ENCODE measurements at regions not wholly inside any gene's neighbourhood (a gene's known extent, or its start where the extent isn't known, plus 50 kb on each side); places are given as distances from the start of the nearest gene placed in this dataset.

DNA sequence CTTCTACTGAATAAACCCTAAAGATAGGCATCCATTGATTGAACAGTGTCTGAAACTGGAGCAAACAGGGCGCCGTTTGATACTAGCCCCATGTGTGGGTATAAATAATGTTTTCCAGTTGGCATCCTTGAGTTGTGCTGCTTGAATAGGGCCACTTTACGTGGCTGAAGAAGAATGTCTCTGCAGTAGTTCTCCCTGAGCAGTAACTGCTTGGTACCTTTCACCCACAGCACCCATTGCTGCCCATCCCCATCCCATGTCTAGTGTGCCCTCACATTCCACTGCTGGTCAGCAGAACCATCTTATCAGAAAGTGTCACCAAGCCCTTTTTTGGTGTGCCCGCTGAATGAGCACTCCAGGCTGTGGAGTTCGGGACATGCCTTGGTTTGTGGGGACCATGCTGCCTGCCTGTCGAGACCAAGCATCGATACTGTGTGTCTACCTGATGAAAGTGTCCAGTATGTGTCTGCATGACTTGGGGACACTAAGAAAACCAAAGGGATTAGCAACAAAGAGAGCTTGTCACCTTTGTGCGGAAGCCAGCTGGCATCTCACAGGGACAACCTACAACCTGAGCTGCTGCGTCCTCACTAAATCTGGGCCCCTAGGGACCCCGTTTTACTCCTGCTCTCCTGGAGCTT, 162.0 kb downstream of the TM9SF2 start:
- no peaks in the 10 kb centered on the region for H3F3A ChIP-seq (ENCODE audit: low read depth)
- no peak overlapping the region for H3K9ac ChIP-seq (ENCODE audit: low read depth, low read length, poor library complexity, severe bottlenecking)
- H3K27me3 ChIP-seq (ENCODE audit: insufficient read depth, low read length, poor library complexity, severe bottlenecking), result no peaks in the 10 kb centered on the region
- H3K4me2 ChIP-seq (ENCODE audit: low read depth, low read length, poor library complexity, severe bottlenecking), result no peak overlapping the region
- no peak overlapping the region for H3K4me3 ChIP-seq (ENCODE audit: low read length, poor library complexity, severe bottlenecking)
- peaks cover 13% of the 10 kb centered on the region for H3K4me1 ChIP-seq (ENCODE audit: insufficient read depth, low read length, poor library complexity, severe bottlenecking)
- H3K9me2 ChIP-seq (replicated peaks; ENCODE audit: low read depth, low read length), result no peaks in the 10 kb centered on the region
- H3K79me2 ChIP-seq (ENCODE audit: insufficient read depth, low read length), result no peaks in the 10 kb centered on the region
- H3K36me3 ChIP-seq (ENCODE audit: insufficient read depth, low read length), result no peaks in the 10 kb centered on the region
- TF ChIP-seq, protein P1, sequence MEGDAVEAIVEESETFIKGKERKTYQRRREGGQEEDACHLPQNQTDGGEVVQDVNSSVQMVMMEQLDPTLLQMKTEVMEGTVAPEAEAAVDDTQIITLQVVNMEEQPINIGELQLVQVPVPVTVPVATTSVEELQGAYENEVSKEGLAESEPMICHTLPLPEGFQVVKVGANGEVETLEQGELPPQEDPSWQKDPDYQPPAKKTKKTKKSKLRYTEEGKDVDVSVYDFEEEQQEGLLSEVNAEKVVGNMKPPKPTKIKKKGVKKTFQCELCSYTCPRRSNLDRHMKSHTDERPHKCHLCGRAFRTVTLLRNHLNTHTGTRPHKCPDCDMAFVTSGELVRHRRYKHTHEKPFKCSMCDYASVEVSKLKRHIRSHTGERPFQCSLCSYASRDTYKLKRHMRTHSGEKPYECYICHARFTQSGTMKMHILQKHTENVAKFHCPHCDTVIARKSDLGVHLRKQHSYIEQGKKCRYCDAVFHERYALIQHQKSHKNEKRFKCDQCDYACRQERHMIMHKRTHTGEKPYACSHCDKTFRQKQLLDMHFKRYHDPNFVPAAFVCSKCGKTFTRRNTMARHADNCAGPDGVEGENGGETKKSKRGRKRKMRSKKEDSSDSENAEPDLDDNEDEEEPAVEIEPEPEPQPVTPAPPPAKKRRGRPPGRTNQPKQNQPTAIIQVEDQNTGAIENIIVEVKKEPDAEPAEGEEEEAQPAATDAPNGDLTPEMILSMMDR (conservative IDR thresholded peaks at IDR 0.05; ENCODE audit: low read length), result no peak
- no peak for TF ChIP-seq EZH2phosphoT487 (IDR thresholded peaks at IDR 0.05; ENCODE audit: borderline replicate concordance)
- H3K9me3 ChIP-seq (ENCODE audit: insufficient read depth, low read depth, low read length), result no peaks in the 10 kb centered on the region
- H4K20me1 ChIP-seq (ENCODE audit: insufficient read depth, low read length, poor library complexity, severe bottlenecking), result no peaks in the 10 kb centered on the region
- no peak overlapping the region for H2AFZ ChIP-seq (ENCODE audit: low read length)

DNA sequence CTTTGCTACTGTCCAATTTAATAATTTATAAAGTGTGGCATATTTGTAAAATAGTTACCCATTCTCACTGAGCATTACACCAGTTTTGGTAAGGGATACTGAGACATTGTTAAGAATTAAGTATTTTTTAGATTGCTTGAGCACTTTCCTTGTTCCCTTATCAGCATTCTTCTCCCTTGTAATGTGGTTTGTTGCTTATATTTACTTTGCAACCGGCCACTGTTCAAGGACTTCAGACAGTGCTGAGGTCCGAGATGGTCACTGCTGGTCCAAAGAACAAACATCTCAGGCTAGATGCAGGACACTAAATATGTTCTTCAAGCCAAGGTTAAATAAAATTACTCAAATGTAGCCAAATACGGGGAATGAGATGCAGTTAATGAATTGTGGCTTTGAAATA, 161.4 kb downstream of the TM9SF2 start:
- H3K4me1 ChIP-seq (ENCODE audit: insufficient read depth, low read length, poor library complexity, severe bottlenecking), result peaks cover 20% of the 10 kb centered on the region
- H3K27me3 ChIP-seq (ENCODE audit: insufficient read depth, low read length, poor library complexity, severe bottlenecking), result no peaks in the 10 kb centered on the region
- no peak overlapping the region for H3K4me2 ChIP-seq (ENCODE audit: low read depth, low read length, poor library complexity, severe bottlenecking)
- H3K9me2 ChIP-seq (replicated peaks; ENCODE audit: low read depth, low read length), result no peaks in the 10 kb centered on the region
- no peaks in the 10 kb centered on the region for H3K36me3 ChIP-seq (ENCODE audit: insufficient read depth, low read length)
- TF ChIP-seq, protein P1 (conservative IDR thresholded peaks at IDR 0.05; ENCODE audit: low read length), result no peak
- no peak for TF ChIP-seq EZH2phosphoT487 (IDR thresholded peaks at IDR 0.05; ENCODE audit: borderline replicate concordance)
- no peaks in the 10 kb centered on the region for H3K79me2 ChIP-seq (ENCODE audit: insufficient read depth, low read length)
- H2AFZ ChIP-seq (ENCODE audit: low read length), result no peak overlapping the region
- H4K20me1 ChIP-seq (ENCODE audit: insufficient read depth, low read length, poor library complexity, severe bottlenecking), result no peaks in the 10 kb centered on the region
- H3K4me3 ChIP-seq (ENCODE audit: low read length, poor library complexity, severe bottlenecking), result no peak overlapping the region
- H3K9me3 ChIP-seq (ENCODE audit: insufficient read depth, low read depth, low read length), result no peaks in the 10 kb centered on the region
- no peaks in the 10 kb centered on the region for H3F3A ChIP-seq (ENCODE audit: low read depth)
- H3K9ac ChIP-seq (ENCODE audit: low read depth, low read length, poor library complexity, severe bottlenecking), result no peak overlapping the region

DNA sequence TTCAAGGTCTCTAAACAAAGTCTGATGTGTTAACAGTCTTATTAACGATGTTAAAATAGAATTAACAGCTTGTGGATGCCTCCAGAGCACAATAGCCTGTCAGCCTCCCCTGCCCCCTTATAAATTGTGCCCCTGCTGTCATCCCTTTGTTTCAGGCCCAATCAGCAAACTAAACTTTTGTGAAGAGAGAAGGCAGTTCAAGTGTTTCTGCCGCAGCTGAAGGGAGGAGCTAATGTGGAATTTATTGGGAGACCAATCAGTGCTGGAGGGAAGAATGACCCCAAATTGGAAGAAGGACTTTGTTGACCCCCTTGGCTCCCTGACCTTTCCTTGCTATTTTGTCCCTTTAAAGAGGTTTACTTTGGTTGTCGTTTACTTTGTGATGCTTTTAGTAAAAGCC, 160.5 kb downstream of the TM9SF2 start:
- peaks cover 28% of the 10 kb centered on the region for H3K4me1 ChIP-seq (ENCODE audit: insufficient read depth, low read length, poor library complexity, severe bottlenecking)
- no peaks in the 10 kb centered on the region for H3K36me3 ChIP-seq (ENCODE audit: insufficient read depth, low read length)
- no peaks in the 10 kb centered on the region for H3K9me2 ChIP-seq (replicated peaks; ENCODE audit: low read depth, low read length)
- H3K4me3 ChIP-seq (ENCODE audit: low read length, poor library complexity, severe bottlenecking), result no peak overlapping the region
- TF ChIP-seq, protein P1 (conservative IDR thresholded peaks at IDR 0.05; ENCODE audit: low read length), result no peak
- no peak for TF ChIP-seq EZH2phosphoT487 (IDR thresholded peaks at IDR 0.05; ENCODE audit: borderline replicate concordance)
- no peak overlapping the region for H3K9ac ChIP-seq (ENCODE audit: low read depth, low read length, poor library complexity, severe bottlenecking)
- no peaks in the 10 kb centered on the region for H3K9me3 ChIP-seq (ENCODE audit: insufficient read depth, low read depth, low read length)
- no peak overlapping the region for H2AFZ ChIP-seq (ENCODE audit: low read length)
- H3K79me2 ChIP-seq (ENCODE audit: insufficient read depth, low read length), result no peaks in the 10 kb centered on the region
- no peaks in the 10 kb centered on the region for H4K20me1 ChIP-seq (ENCODE audit: insufficient read depth, low read length, poor library complexity, severe bottlenecking)
- H3K27me3 ChIP-seq (ENCODE audit: insufficient read depth, low read length, poor library complexity, severe bottlenecking), result no peaks in the 10 kb centered on the region
- H3K4me2 ChIP-seq (ENCODE audit: low read depth, low read length, poor library complexity, severe bottlenecking), result no peak overlapping the region
- peaks cover 4% of the 10 kb centered on the region; the same call in 1 of the 2 replicates for H3F3A ChIP-seq (ENCODE audit: low read depth)

All from Loucy (cell line).